Pulmonary artery endothelial cell (primary cell): ENCODE measurements at regions not wholly inside any gene's neighbourhood (a gene's known extent, or its start where the extent isn't known, plus 50 kb on each side); places are given as distances from the start of the nearest gene placed in this dataset.

Experiments used
- DNase-seq: peaks from one replicate; pipeline ENCODE4 v3.0.0-alpha.2; 2011; ENCODE audit warnings: low read depth, low spot score

GRCh38 chr2:6398421-6398820 lies 467.3 kb downstream of the CMPK2 start:
- no peak for DNase-seq

GRCh38 chr2:6401301-6401700 lies 464.4 kb downstream of the CMPK2 start:
- no peak for DNase-seq

GRCh38 chr2:6408057-6408456 lies 457.6 kb downstream of the CMPK2 start:
- no peak for DNase-seq

GRCh38 chr2:6410313-6410712 lies 455.4 kb downstream of the CMPK2 start:
- DNase-seq: no peak

- no peak for DNase-seq
Observed at GRCh38 chr2:6412533-6413091, 453.1 kb downstream of the CMPK2 start.

- no peak for DNase-seq
Observed at GRCh38 chr2:6417050-6417449, 448.7 kb downstream of the CMPK2 start.

GRCh38 chr2:6418291-6418690 lies 447.4 kb downstream of the CMPK2 start:
- no peak for DNase-seq

GRCh38 chr2:6421138-6421730 lies 444.5 kb downstream of the CMPK2 start:
- no peak for DNase-seq

GRCh38 chr2:6421888-6422287 lies 443.8 kb downstream of the CMPK2 start:
- no peak for DNase-seq

- no peak for DNase-seq
Observed at GRCh38 chr2:6423157-6423556, 442.6 kb downstream of the CMPK2 start.

- DNase-seq: no peak
Observed at GRCh38 chr2:6423944-6424343, 441.8 kb downstream of the CMPK2 start.

GRCh38 chr2:6425032-6425431 lies 440.7 kb downstream of the CMPK2 start:
- DNase-seq: no peak

GRCh38 chr2:6429210-6429986 lies 436.3 kb downstream of the CMPK2 start:
- no peak for DNase-seq

- no peak for DNase-seq
Observed at GRCh38 chr2:6434438-6434837, 431.3 kb downstream of the CMPK2 start.

GRCh38 chr2:6441800-6442199 lies 423.9 kb downstream of the CMPK2 start:
- DNase-seq: no peak

GRCh38 chr2:6442252-6442985 lies 423.3 kb downstream of the CMPK2 start:
- no peak for DNase-seq

- no peak for DNase-seq
Observed at GRCh38 chr2:6443061-6443823, 422.5 kb downstream of the CMPK2 start.

- DNase-seq: no peak
Observed at GRCh38 chr2:6444514-6444913, 421.2 kb downstream of the CMPK2 start.

- no peak for DNase-seq
Observed at GRCh38 chr2:6445156-6445555, 420.6 kb downstream of the CMPK2 start.

- DNase-seq: no peak
Observed at GRCh38 chr2:6446938-6447608, 418.6 kb downstream of the CMPK2 start.

- no peak for DNase-seq
Observed at GRCh38 chr2:6448893-6449292, 416.8 kb downstream of the CMPK2 start.
